ENCODE measurements at regions not wholly inside any gene's neighbourhood (a gene's known extent, or its start where the extent isn't known, plus 50 kb on each side); places are given as distances from the start of the nearest gene placed in this dataset.

DNA sequence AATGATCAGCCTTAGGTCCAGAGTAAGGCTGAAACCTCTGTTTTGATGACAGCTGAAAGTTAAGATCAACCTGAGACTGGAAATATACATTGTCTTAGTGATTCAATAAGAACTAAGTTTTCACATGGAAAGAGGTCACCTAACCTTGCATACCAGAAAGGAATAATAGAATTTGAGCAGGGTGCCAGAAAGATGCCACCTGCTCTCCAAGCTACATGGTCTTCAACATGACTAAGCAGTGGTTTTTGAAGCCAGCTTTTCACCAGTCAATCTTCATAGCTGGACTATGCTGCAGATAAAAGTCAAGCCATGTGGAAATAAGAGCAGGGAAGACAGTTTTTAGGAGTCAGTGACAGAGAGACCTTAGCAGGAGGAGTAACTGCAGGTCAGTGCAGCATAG lies 589.4 kb upstream of the SYT4 start:
- peaks cover 1% of the 10 kb centered on the region; the same call in 1 of the 2 replicates for H3K4me1 ChIP-seq (ENCODE audit: control insufficient read depth, insufficient read depth, low read length)
- no peaks in the 10 kb centered on the region for H3K27me3 ChIP-seq (ENCODE audit: control insufficient read depth, insufficient read depth, low read length)
- no peaks in the 10 kb centered on the region for H3K9me3 ChIP-seq (ENCODE audit: control insufficient read depth, insufficient read depth, low read length)
- no peak for DNase-seq (ENCODE audit: low read depth, low spot score)
- no peak overlapping the region for H3K27ac ChIP-seq (ENCODE audit: low read length)
- no peak overlapping the region for H3K4me3 ChIP-seq (ENCODE audit: low read length)
- no peaks in the 10 kb centered on the region for H3K36me3 ChIP-seq (ENCODE audit: control insufficient read depth, insufficient read depth, low read length)

DNA sequence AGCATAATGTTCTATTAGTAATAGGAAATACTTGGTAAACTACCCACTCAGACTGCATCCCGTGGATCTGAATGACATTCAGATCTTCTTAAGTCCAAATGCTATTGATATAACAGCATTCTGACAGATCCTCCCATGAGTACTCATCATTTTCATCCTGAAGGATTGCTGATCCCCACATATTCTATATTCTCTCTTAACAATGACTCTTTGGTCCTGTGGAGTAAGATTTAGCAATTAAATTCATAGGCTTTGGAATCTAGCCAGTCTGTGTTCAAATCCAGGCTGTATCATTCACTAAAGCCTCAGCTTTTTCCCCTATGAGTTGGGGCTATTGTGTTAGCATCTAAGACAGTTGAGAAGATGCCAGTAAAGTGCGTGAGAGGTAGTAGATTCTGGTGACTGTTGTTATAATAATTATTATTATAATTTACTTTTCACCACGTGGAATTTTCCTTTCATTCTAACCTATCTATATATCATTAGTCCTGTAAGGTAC lies 591.3 kb upstream of the SYT4 start:
- WGBS (ENCODE audit: insufficient coverage, insufficient read length) = no CpG with 5 or more reads among the region's 3 CpGs
- no peaks in the 10 kb centered on the region for H3K27me3 ChIP-seq (ENCODE audit: control insufficient read depth, insufficient read depth, low read length)
- DNase-seq (ENCODE audit: low read depth, low spot score) = no peak
- H3K4me3 ChIP-seq (ENCODE audit: low read length) = no peak overlapping the region
- H3K27ac ChIP-seq (ENCODE audit: low read length) = no peak overlapping the region
- H3K9me3 ChIP-seq (ENCODE audit: control insufficient read depth, insufficient read depth, low read length) = no peaks in the 10 kb centered on the region
- no peaks in the 10 kb centered on the region for H3K4me1 ChIP-seq (ENCODE audit: control insufficient read depth, insufficient read depth, low read length)
- no peaks in the 10 kb centered on the region for H3K36me3 ChIP-seq (ENCODE audit: control insufficient read depth, insufficient read depth, low read length)

DNA sequence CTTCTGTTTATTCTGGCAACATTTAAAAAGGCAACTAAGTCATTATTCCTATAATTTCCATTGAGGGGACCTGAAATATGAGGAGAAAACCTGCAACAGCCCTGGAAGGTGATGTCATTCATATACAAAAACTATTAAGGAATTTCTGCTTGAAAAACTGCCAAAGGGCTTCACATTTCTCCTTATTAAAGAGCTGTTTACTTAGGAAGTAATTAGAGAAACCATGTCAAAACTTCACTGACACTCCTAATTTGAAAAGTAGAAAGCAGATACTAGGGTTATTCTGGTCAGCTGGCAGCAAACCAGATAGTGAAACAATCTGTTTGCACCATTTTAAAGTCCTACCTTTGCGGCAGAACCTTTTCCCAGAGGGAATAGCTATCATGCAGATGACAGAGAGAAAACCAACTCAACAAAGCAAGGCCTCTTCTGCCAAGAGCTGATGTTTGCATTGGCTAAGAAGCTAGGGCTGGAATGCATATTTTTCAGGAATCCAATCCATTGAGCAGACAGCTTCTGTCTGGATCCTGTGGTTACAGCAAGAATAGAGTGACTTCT lies 592.2 kb upstream of the SYT4 start:
- Histone ChIP-seq H3K4me1 (ENCODE audit: control insufficient read depth, insufficient read depth, low read length) (no peaks in the 10 kb centered on the region), H3K9me3 (ENCODE audit: control insufficient read depth, insufficient read depth, low read length) (no peaks in the 10 kb centered on the region), H3K27ac (ENCODE audit: low read length) (no peak overlapping the region), H3K4me3 (ENCODE audit: low read length) (no peak overlapping the region), H3K27me3 (ENCODE audit: control insufficient read depth, insufficient read depth, low read length) (no peaks in the 10 kb centered on the region), H3K36me3 (ENCODE audit: control insufficient read depth, insufficient read depth, low read length) (no peaks in the 10 kb centered on the region)
- WGBS (ENCODE audit: insufficient coverage, insufficient read length) = no CpG with 5 or more reads among the region's 1 CpG
- DNase-seq (ENCODE audit: low read depth, low spot score) = no peak

DNA sequence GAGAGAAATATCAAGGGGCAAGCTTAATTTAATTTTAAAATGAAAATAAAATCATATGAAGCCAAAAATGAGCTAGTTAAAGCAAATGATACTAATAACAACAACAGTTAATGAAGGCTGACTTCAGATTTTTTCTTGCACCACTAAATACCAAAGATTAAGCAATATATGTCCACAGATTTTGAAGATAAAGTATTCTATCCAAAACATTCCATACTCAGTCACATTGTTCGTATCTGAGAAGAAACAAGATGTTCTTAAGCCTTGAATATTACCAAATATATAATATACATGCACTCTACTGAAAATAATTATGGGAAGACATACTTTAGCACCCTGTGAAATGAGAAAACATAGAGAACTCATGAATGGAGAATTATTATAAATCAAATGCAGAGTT lies 593.3 kb upstream of the SYT4 start:
- Histone ChIP-seq H3K27me3 (ENCODE audit: control insufficient read depth, insufficient read depth, low read length) (no peaks in the 10 kb centered on the region), H3K27ac (ENCODE audit: low read length) (no peak overlapping the region), H3K9me3 (ENCODE audit: control insufficient read depth, insufficient read depth, low read length) (no peaks in the 10 kb centered on the region), H3K36me3 (ENCODE audit: control insufficient read depth, insufficient read depth, low read length) (no peaks in the 10 kb centered on the region), H3K4me1 (ENCODE audit: control insufficient read depth, insufficient read depth, low read length) (no peaks in the 10 kb centered on the region), H3K4me3 (ENCODE audit: low read length) (no peak overlapping the region)
- no peak for DNase-seq (ENCODE audit: low read depth, low spot score)
- WGBS (ENCODE audit: insufficient coverage, insufficient read length) = no CpG with 5 or more reads among the region's 1 CpG

DNA sequence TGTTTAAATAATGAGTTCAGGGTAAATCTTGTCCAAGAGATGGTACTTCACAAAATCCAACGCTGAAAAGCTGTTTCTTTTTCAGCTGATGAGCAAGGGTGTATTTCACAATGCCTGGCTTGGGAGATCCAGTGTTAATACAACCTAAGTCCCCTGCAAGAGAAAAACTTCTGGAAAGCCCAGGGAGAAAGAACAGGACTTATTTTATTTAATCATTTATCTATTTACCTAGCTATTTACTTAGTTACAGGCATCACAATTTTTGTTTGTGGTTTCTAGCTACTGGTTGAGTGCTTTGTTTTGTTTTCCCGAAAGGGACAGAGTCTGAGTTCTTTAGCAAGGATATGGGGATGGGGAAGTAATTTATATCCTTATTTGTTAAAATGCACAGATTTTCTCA lies 598.2 kb upstream of the SYT4 start:
- H3K27me3 ChIP-seq (ENCODE audit: control insufficient read depth, insufficient read depth, low read length) = no peaks in the 10 kb centered on the region
- no peak overlapping the region for H3K27ac ChIP-seq (ENCODE audit: low read length)
- no peaks in the 10 kb centered on the region for H3K36me3 ChIP-seq (ENCODE audit: control insufficient read depth, insufficient read depth, low read length)
- DNase-seq (ENCODE audit: low read depth, low spot score) = no peak
- no CpG with 5 or more reads among the region's 2 CpGs for WGBS (ENCODE audit: insufficient coverage, insufficient read length)
- H3K9me3 ChIP-seq (ENCODE audit: control insufficient read depth, insufficient read depth, low read length) = no peaks in the 10 kb centered on the region
- H3K4me1 ChIP-seq (ENCODE audit: control insufficient read depth, insufficient read depth, low read length) = no peaks in the 10 kb centered on the region
- no peak overlapping the region for H3K4me3 ChIP-seq (ENCODE audit: low read length)

DNA sequence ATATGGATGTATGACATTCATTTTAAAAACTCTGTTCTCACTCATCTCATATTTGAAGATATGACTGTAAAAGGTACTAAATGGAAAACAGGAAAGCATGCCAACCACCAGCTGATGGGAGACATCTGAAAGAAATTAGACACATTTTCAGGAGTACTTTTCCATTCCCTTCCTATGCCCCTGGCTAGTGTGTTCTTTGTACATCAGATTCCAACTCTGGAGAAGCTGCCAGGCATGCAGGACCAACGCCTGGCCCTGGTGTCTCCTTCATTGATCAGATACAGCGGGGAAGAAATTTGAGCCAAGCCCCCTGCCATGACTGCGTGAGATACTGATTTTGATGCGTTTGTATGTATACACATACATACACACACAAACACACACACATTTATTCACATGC lies 599.0 kb upstream of the SYT4 start:
- H3K27ac ChIP-seq (ENCODE audit: low read length) = no peak overlapping the region
- no peaks in the 10 kb centered on the region for H3K36me3 ChIP-seq (ENCODE audit: control insufficient read depth, insufficient read depth, low read length)
- H3K9me3 ChIP-seq (ENCODE audit: control insufficient read depth, insufficient read depth, low read length) = no peaks in the 10 kb centered on the region
- no peak for DNase-seq (ENCODE audit: low read depth, low spot score)
- no peaks in the 10 kb centered on the region for H3K4me1 ChIP-seq (ENCODE audit: control insufficient read depth, insufficient read depth, low read length)
- WGBS (ENCODE audit: insufficient coverage, insufficient read length) = no CpG with 5 or more reads among the region's 4 CpGs
- H3K27me3 ChIP-seq (ENCODE audit: control insufficient read depth, insufficient read depth, low read length) = no peaks in the 10 kb centered on the region
- no peak overlapping the region for H3K4me3 ChIP-seq (ENCODE audit: low read length)

DNA sequence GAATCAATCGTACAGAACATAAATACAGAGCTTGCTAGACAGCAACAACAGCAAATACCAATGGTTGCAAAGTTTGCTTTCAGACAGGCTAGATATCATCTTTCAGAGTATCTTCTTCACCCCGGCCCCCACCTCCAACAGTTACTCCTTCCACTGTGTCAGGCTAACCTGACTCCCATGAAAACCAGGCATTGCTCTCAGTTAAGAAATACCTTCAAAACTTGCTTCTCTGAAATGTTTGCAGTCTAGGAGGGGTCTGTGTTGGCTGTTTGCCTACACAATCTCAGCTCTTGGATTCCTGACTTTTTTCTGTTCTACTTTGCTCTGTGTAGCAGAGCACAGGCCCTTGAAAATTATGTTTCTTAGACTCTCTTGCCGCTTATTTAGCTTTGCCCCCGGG lies 599.5 kb upstream of the SYT4 start:
- no peak overlapping the region for H3K27ac ChIP-seq (ENCODE audit: low read length)
- no peaks in the 10 kb centered on the region for H3K27me3 ChIP-seq (ENCODE audit: control insufficient read depth, insufficient read depth, low read length)
- no peak for DNase-seq (ENCODE audit: low read depth, low spot score)
- H3K36me3 ChIP-seq (ENCODE audit: control insufficient read depth, insufficient read depth, low read length) = no peaks in the 10 kb centered on the region
- no peak overlapping the region for H3K4me3 ChIP-seq (ENCODE audit: low read length)
- no CpG with 5 or more reads among the region's 4 CpGs for WGBS (ENCODE audit: insufficient coverage, insufficient read length)
- no peaks in the 10 kb centered on the region for H3K4me1 ChIP-seq (ENCODE audit: control insufficient read depth, insufficient read depth, low read length)
- H3K9me3 ChIP-seq (ENCODE audit: control insufficient read depth, insufficient read depth, low read length) = no peaks in the 10 kb centered on the region

DNA sequence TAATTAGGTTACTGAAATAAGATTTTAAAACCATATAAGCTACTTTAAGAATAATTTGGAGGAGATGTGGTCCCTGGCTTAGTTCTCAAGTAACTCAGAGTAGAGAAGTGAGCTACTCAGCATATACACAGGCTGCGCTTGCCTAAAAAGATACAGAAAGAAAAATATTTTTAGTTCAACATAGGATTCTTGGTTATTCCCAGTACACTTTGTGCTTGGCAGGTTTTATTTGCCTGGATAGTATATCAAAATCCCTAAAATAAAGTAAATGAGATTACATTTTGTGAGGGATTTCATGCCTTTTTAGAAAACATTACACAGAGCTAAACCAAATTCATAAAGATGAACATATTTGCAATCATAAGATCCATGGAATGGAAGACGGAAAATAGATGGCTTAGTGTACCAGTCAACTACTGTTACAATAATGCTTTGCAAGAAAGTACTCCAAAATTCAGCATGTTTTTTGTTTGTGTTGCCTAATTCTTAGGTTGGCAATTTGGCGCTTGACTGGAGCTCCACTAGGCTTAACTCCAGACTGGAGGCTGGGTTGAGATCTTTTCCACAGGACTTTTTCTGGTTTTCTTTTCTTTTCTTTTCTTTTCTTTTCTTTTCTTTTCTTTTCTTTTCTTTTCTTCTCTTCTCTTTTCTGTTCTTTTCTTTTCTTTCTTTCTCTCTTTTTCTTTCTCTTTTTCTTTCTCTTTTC lies 600.5 kb upstream of the SYT4 start:
- H3K36me3 ChIP-seq (ENCODE audit: control insufficient read depth, insufficient read depth, low read length) = no peaks in the 10 kb centered on the region
- DNase-seq (ENCODE audit: low read depth, low spot score) = no peak
- H3K27me3 ChIP-seq (ENCODE audit: control insufficient read depth, insufficient read depth, low read length) = no peaks in the 10 kb centered on the region
- no peaks in the 10 kb centered on the region for H3K4me1 ChIP-seq (ENCODE audit: control insufficient read depth, insufficient read depth, low read length)
- H3K27ac ChIP-seq (ENCODE audit: low read length) = no peak overlapping the region
- no peak overlapping the region for H3K4me3 ChIP-seq (ENCODE audit: low read length)
- no CpG with 5 or more reads among the region's 3 CpGs for WGBS (ENCODE audit: insufficient coverage, insufficient read length)
- no peaks in the 10 kb centered on the region for H3K9me3 ChIP-seq (ENCODE audit: control insufficient read depth, insufficient read depth, low read length)

DNA sequence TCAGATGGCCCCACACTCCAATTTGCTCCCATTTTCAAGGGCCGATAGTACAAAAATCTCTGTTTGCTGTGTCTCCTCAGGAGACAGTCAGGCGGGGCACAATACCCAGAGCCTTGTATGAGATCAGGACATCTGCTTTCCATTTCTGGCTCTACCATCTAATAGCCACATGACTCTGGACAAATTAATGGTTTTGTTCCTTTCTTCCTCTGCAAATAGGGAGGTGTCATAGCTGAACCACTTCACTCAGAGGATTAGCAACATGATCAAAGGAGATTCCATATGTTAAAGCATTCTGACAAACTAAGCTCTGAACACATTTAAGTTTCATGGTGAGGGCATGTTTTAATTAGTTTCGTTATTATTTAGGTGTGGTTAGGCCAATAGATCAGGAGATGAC lies 602.1 kb upstream of the SYT4 start:
- Histone ChIP-seq H3K27me3 (ENCODE audit: control insufficient read depth, insufficient read depth, low read length) (no peaks in the 10 kb centered on the region), H3K36me3 (ENCODE audit: control insufficient read depth, insufficient read depth, low read length) (no peaks in the 10 kb centered on the region), H3K4me3 (ENCODE audit: low read length) (no peak overlapping the region), H3K9me3 (ENCODE audit: control insufficient read depth, insufficient read depth, low read length) (no peaks in the 10 kb centered on the region), H3K27ac (ENCODE audit: low read length) (no peak overlapping the region), H3K4me1 (ENCODE audit: control insufficient read depth, insufficient read depth, low read length) (no peaks in the 10 kb centered on the region)
- no peak for DNase-seq (ENCODE audit: low read depth, low spot score)
- 100% methylated on average over 1 of the region's 3 CpGs for WGBS (ENCODE audit: insufficient coverage, insufficient read length)

DNA sequence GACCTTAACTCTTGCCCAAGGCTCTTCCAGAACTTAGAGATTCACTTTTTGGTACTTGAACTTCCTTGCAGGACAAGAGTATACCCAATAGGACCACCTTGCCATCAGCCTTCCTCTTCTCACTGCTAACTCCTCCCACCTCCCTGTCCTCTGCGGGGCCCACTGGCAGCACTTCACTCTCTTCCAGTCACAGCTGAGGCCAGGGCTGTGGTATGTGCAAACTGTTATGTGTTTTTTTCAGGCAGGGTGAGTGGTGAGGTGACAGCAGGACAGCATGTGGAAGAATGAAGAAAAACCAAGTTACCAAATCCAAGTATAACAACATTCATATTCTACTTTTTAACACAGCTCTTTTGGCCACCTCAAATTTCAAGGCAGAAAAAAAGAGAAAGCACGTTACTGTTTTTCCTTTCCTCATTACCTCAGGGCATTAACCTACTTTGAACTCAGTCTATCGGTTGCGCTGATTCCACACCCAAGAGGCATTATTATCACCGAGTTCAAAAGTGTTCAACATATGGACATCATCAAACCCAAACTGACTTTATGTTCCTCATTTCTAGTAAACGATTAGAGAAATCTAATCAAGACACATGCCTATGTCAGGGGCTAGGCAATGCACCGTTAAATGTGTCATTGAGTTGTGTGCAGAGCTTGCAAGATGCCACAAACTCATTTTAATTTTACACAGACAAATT lies 605.2 kb upstream of the SYT4 start:
- H3K4me1 ChIP-seq (ENCODE audit: control insufficient read depth, insufficient read depth, low read length) = no peaks in the 10 kb centered on the region
- H3K27ac ChIP-seq (ENCODE audit: low read length) = no peak overlapping the region
- DNase-seq (ENCODE audit: low read depth, low spot score) = no peak
- no peaks in the 10 kb centered on the region for H3K36me3 ChIP-seq (ENCODE audit: control insufficient read depth, insufficient read depth, low read length)
- no CpG with 5 or more reads among the region's 7 CpGs for WGBS (ENCODE audit: insufficient coverage, insufficient read length)
- H3K4me3 ChIP-seq (ENCODE audit: low read length) = no peak overlapping the region
- no peaks in the 10 kb centered on the region for H3K9me3 ChIP-seq (ENCODE audit: control insufficient read depth, insufficient read depth, low read length)
- no peaks in the 10 kb centered on the region for H3K27me3 ChIP-seq (ENCODE audit: control insufficient read depth, insufficient read depth, low read length)

DNA sequence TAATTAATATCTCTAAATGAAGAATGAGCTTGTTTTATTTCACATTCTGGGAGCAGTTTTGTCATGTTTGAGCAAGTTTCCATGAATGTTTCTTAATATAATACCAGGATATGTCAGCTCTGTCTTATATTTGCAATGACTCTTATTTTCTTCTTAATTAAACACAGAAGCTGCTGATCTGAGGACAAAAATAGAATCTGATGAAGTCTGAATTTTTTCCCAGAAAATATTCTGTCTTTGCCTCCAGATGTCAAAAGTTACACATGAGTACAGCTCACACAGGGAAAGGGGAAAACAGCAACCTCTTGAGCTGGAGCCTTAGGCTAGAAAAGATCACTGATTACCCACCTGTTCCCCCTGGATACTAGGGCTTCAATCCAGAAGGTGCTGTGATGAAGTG lies 606.6 kb upstream of the SYT4 start:
- Histone ChIP-seq H3K4me3 (ENCODE audit: low read length) (no peak overlapping the region), H3K27ac (ENCODE audit: low read length) (no peak overlapping the region), H3K9me3 (ENCODE audit: control insufficient read depth, insufficient read depth, low read length) (no peaks in the 10 kb centered on the region), H3K36me3 (ENCODE audit: control insufficient read depth, insufficient read depth, low read length) (no peaks in the 10 kb centered on the region), H3K27me3 (ENCODE audit: control insufficient read depth, insufficient read depth, low read length) (no peaks in the 10 kb centered on the region), H3K4me1 (ENCODE audit: control insufficient read depth, insufficient read depth, low read length) (no peaks in the 10 kb centered on the region)
- DNase-seq (ENCODE audit: low read depth, low spot score) = no peak
